ENCODE measurements at regions not wholly inside any gene's neighbourhood (a gene's known extent, or its start where the extent isn't known, plus 50 kb on each side); places are given as distances from the start of the nearest gene placed in this dataset.
"Not testable (repeated sequence)": the region's sequence is repeated elsewhere in the genome, so short reads cannot be mapped to it uniquely, and the experiment has no call there.

- H3K36me3 Mint-ChIP-seq = peaks cover 2% of the 10 kb centered on the region
- no peaks in the 10 kb centered on the region for H3K27me3 Mint-ChIP-seq
- H3K36me3 ChIP-seq (ENCODE audit: control insufficient read depth in 2 of 2, extremely low read depth in 1 of 2, insufficient read depth in 1 of 2, low read length in 1 of 2) = no peaks in the 10 kb centered on the region
- WGBS (ENCODE audit: insufficient coverage) = no CpG with 5 or more reads among the region's 4 CpGs
- DNase-seq (no peak), ATAC-seq (replicated peaks in 1 of 4) (no peak)
- no peak overlapping the region for H3K4me3 ChIP-seq (ENCODE audit: control insufficient read depth in 1 of 2, extremely low read depth in 1 of 2, low read length in 1 of 2)
- H3K4me3 Mint-ChIP-seq = no peak overlapping the region
- H3K4me1 Mint-ChIP-seq = peaks cover 55 to 74% (median 55%) of the 10 kb centered on the region in 3 donors
- H3K9me3 Mint-ChIP-seq = peaks cover 0 to 3% (median 0%) of the 10 kb centered on the region in 3 donors
- ChIA-PET CTCF (no interaction called here), POLR2A (no interaction called here)
- H3K27ac Mint-ChIP-seq = peak overlapping the region in 1 of 2 donors; percentile 75
- no peak overlapping the region for H3K27ac ChIP-seq (ENCODE audit: low read length)
- H3K27me3 ChIP-seq (replicated peaks in 1 of 2; ENCODE audit: control insufficient read depth in 2 of 2, extremely low read depth in 1 of 2, insufficient read depth in 2 of 2, low read length in 1 of 2) = no peaks in the 10 kb centered on the region
- H3K9me3 ChIP-seq = no peaks in the 10 kb centered on the region
- H3K4me1 ChIP-seq (ENCODE audit: control insufficient read depth in 1 of 2, extremely low read depth in 1 of 2, insufficient read depth in 2 of 2, low read length in 2 of 2) = peaks cover 26 to 61% of the 10 kb centered on the region in 2 experiments
Observed at GRCh38 chr5:56733580-56733979, 81.8 kb upstream of the MAP3K1 start.

- Histone ChIP-seq H3K27me3 (replicated peaks in 1 of 2; ENCODE audit: control insufficient read depth in 2 of 2, extremely low read depth in 1 of 2, insufficient read depth in 2 of 2, low read length in 1 of 2) (no peaks in the 10 kb centered on the region), H3K27ac (ENCODE audit: low read length) (no peak overlapping the region), H3K4me1 (ENCODE audit: control insufficient read depth in 1 of 2, extremely low read depth in 1 of 2, insufficient read depth in 2 of 2, low read length in 2 of 2) (peaks cover 22 to 49% of the 10 kb centered on the region in 2 experiments), H3K36me3 (ENCODE audit: control insufficient read depth in 2 of 2, extremely low read depth in 1 of 2, insufficient read depth in 1 of 2, low read length in 1 of 2) (no peaks in the 10 kb centered on the region), H3K9me3 (no peaks in the 10 kb centered on the region), H3K4me3 (ENCODE audit: control insufficient read depth in 1 of 2, extremely low read depth in 1 of 2, low read length in 1 of 2) (no peak overlapping the region)
- H3K4me3 Mint-ChIP-seq = no peak overlapping the region
- H3K36me3 Mint-ChIP-seq = peaks cover 2% of the 10 kb centered on the region
- peaks cover 0 to 3% (median 0%) of the 10 kb centered on the region in 3 donors for H3K9me3 Mint-ChIP-seq
- no peak for ATAC-seq (replicated peaks in 1 of 4)
- WGBS (ENCODE audit: insufficient coverage) = 88% methylated on average over 5 of the region's 6 CpGs
- POLR2A ChIA-PET = no interaction called here
- no peak overlapping the region for H3K27ac Mint-ChIP-seq
- CTCF ChIA-PET = interaction anchor here in 1 of 2 donors (0.7 kb wide), 1 partner anchor 33 kb away, joined by 4 read pairs; no protein-coding TSS in a partner anchor
- DNase-seq = no peak
- no peaks in the 10 kb centered on the region for H3K27me3 Mint-ChIP-seq
- peaks cover 44 to 60% (median 44%) of the 10 kb centered on the region in 3 donors for H3K4me1 Mint-ChIP-seq
Observed at GRCh38 chr5:56732121-56732520, 83.2 kb upstream of the MAP3K1 start.

DNA sequence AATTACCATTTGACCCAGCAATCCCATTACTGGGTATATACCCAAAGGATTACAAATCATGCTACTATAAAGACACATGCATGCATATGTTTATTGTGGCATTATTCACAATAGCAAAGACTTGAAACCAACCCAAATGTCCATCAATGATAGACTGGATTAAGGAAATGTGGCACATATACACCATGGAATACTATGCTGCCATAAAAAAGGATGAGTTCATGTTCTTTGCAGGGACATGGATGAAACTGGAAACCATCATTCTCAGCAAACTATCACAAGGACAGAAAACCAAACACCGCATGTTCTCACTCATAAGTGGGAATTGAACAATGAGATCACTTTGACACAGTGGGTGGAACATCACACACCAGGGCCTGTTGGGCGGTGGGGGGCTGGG is 83.9 kb upstream of the MAP3K1 start:
- H3K36me3 Mint-ChIP-seq; H3K9me3 ChIP-seq; H3K9me3 Mint-ChIP-seq; DNase-seq; POLR2A ChIA-PET; H3K27ac ChIP-seq (ENCODE audit: low read length); H3K4me3 Mint-ChIP-seq; CTCF ChIA-PET; ATAC-seq (replicated peaks in 1 of 4); H3K4me3 ChIP-seq (ENCODE audit: control insufficient read depth in 1 of 2, extremely low read depth in 1 of 2, low read length in 1 of 2); H3K27me3 ChIP-seq (replicated peaks in 1 of 2; ENCODE audit: control insufficient read depth in 2 of 2, extremely low read depth in 1 of 2, insufficient read depth in 2 of 2, low read length in 1 of 2); H3K36me3 ChIP-seq (ENCODE audit: control insufficient read depth in 2 of 2, extremely low read depth in 1 of 2, insufficient read depth in 1 of 2, low read length in 1 of 2); H3K27ac Mint-ChIP-seq; H3K27me3 Mint-ChIP-seq: not testable (repeated sequence)
- no CpG with 5 or more reads among the region's 2 CpGs for WGBS (ENCODE audit: insufficient coverage)
- peaks cover 38 to 58% (median 38%) of the 10 kb centered on the region in 3 donors for H3K4me1 Mint-ChIP-seq
- H3K4me1 ChIP-seq (ENCODE audit: control insufficient read depth in 1 of 2, extremely low read depth in 1 of 2, insufficient read depth in 2 of 2, low read length in 2 of 2) = peaks cover 16 to 47% of the 10 kb centered on the region in 2 experiments

DNA sequence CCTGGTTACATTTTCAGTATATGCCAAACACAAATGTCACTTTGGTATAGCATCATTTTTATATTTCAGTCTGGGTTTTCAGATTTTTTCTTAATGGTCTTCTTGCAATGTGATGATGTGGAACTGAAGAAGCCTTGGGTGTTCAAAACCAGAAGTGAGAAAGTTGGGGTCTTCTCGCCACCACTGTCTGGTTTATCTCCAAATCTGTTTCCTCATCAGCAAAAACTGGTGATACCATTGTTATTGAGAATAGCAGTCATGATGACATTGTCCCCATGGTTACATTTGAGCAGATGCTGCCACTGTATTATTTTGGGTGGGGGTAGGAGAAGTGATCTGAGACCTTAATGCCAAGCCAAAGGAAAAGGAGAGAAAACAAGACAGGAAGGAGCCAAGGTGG is 85.9 kb upstream of the MAP3K1 start:
- no peak for ATAC-seq (replicated peaks in 1 of 4)
- H3K27me3 ChIP-seq (replicated peaks in 1 of 2; ENCODE audit: control insufficient read depth in 2 of 2, extremely low read depth in 1 of 2, insufficient read depth in 2 of 2, low read length in 1 of 2) = no peaks in the 10 kb centered on the region
- no peak for DNase-seq
- H3K27ac ChIP-seq (ENCODE audit: low read length) = no peak overlapping the region
- no peaks in the 10 kb centered on the region for H3K9me3 ChIP-seq
- Mint-ChIP-seq H3K36me3 (peaks cover 2% of the 10 kb centered on the region), H3K4me1 (peaks cover 19 to 44% (median 23%) of the 10 kb centered on the region in 3 donors), H3K9me3 (peaks cover 0 to 4% (median 3%) of the 10 kb centered on the region in 3 donors), H3K27ac (no peak overlapping the region), H3K4me3 (no peak overlapping the region), H3K27me3 (no peaks in the 10 kb centered on the region)
- ChIA-PET POLR2A (interaction anchor here in 1 of 2 donors (0.5 kb wide), 1 partner anchor 461 kb away, joined by 5 read pairs; no protein-coding TSS in a partner anchor), CTCF (interaction anchor here in 1 of 2 donors (0.7 kb wide), 1 partner anchor 19 kb away, joined by 6 read pairs; no protein-coding TSS in a partner anchor)
- H3K4me3 ChIP-seq (ENCODE audit: control insufficient read depth in 1 of 2, extremely low read depth in 1 of 2, low read length in 1 of 2) = no peak overlapping the region
- WGBS (ENCODE audit: insufficient coverage) = no CpG with 5 or more reads among the region's 1 CpG
- peaks cover 4 to 30% of the 10 kb centered on the region in 2 experiments for H3K4me1 ChIP-seq (ENCODE audit: control insufficient read depth in 1 of 2, extremely low read depth in 1 of 2, insufficient read depth in 2 of 2, low read length in 2 of 2)
- no peaks in the 10 kb centered on the region for H3K36me3 ChIP-seq (ENCODE audit: control insufficient read depth in 2 of 2, extremely low read depth in 1 of 2, insufficient read depth in 1 of 2, low read length in 1 of 2)

DNA sequence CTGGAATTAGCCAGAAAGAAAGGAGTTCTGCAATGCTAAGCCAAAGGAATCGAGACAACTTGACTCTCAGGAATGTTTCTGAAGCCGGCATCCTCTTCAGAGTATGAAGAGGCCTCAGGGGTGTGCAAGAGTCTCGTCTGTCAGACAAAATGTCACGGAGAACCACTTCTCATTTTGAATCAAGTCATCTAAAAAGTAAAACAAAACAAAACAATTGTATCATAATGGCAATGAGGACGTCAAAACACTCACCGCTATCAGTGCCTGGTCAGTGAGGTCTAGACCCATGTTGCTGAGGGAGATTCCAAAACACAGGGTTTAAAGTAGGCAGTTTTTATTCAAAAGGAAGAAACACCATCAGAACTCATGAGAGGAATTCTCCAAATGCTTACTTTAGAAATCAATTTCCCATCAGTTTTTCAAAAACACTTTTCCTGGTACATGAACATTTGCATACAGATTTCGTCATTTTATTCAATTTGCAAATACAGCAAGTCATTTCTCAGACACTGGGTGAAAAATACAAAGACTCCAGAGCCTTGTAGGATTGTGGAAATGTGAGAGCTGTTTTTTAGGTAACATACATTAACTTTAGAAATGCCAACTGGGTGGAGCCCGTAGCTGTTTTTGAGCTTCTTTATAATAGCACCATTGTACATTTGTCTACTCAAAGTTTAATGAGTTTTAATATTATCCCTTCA is 89.5 kb upstream of the MAP3K1 start:
- H3K27me3 ChIP-seq (replicated peaks in 1 of 2; ENCODE audit: control insufficient read depth in 2 of 2, extremely low read depth in 1 of 2, insufficient read depth in 2 of 2, low read length in 1 of 2) = no peaks in the 10 kb centered on the region
- DNase-seq = no peak
- H3K9me3 Mint-ChIP-seq = peaks cover 0 to 4% (median 0%) of the 10 kb centered on the region in 3 donors
- no peak overlapping the region for H3K4me3 Mint-ChIP-seq
- no peaks in the 10 kb centered on the region for H3K36me3 Mint-ChIP-seq
- H3K27ac ChIP-seq (ENCODE audit: low read length) = no peak overlapping the region
- H3K27ac Mint-ChIP-seq = peak overlapping the region in 1 of 2 donors; percentile 8
- no peak for ATAC-seq (replicated peaks in 1 of 4)
- no CpG with 5 or more reads among the region's 8 CpGs for WGBS (ENCODE audit: insufficient coverage)
- CTCF ChIA-PET = no interaction called here
- H3K36me3 ChIP-seq (ENCODE audit: control insufficient read depth in 2 of 2, extremely low read depth in 1 of 2, insufficient read depth in 1 of 2, low read length in 1 of 2) = no peaks in the 10 kb centered on the region
- H3K9me3 ChIP-seq = no peaks in the 10 kb centered on the region
- H3K27me3 Mint-ChIP-seq = no peaks in the 10 kb centered on the region
- H3K4me1 Mint-ChIP-seq = peaks cover 0 to 17% (median 6%) of the 10 kb centered on the region in 3 donors
- POLR2A ChIA-PET = interaction anchor here in 1 of 2 donors (0.6 kb wide), 1 partner anchor 1077 kb away, joined by 3 read pairs; no protein-coding TSS in a partner anchor
- H3K4me3 ChIP-seq (ENCODE audit: control insufficient read depth in 1 of 2, extremely low read depth in 1 of 2, low read length in 1 of 2) = no peak overlapping the region
- H3K4me1 ChIP-seq (ENCODE audit: control insufficient read depth in 1 of 2, extremely low read depth in 1 of 2, insufficient read depth in 2 of 2, low read length in 2 of 2) = peaks cover 0 to 13% of the 10 kb centered on the region in 2 experiments

GRCh38 chr5:56724857-56725256 is 90.5 kb upstream of the MAP3K1 start:
- H3K36me3 Mint-ChIP-seq = not testable (repeated sequence)
- CTCF ChIA-PET = interaction anchor here in 1 of 2 donors (0.5 kb wide), 1 partner anchor 788 kb away, joined by 5 read pairs; no protein-coding TSS in a partner anchor

More at GRCh38 chr5:56724857-56725256, 90.5 kb upstream of the MAP3K1 start:
- H3K36me3 ChIP-seq (ENCODE audit: control insufficient read depth in 2 of 2, extremely low read depth in 1 of 2, insufficient read depth in 1 of 2, low read length in 1 of 2); H3K9me3 Mint-ChIP-seq; H3K27ac Mint-ChIP-seq; H3K27me3 Mint-ChIP-seq; DNase-seq; H3K27me3 ChIP-seq (replicated peaks in 1 of 2; ENCODE audit: control insufficient read depth in 2 of 2, extremely low read depth in 1 of 2, insufficient read depth in 2 of 2, low read length in 1 of 2); H3K9me3 ChIP-seq; POLR2A ChIA-PET; H3K4me3 Mint-ChIP-seq; ATAC-seq (replicated peaks in 1 of 4); H3K4me3 ChIP-seq (ENCODE audit: control insufficient read depth in 1 of 2, extremely low read depth in 1 of 2, low read length in 1 of 2); H3K27ac ChIP-seq (ENCODE audit: low read length): not testable (repeated sequence)
- no CpG with 5 or more reads among the region's 4 CpGs for WGBS (ENCODE audit: insufficient coverage)
- peaks cover 0 to 17% (median 6%) of the 10 kb centered on the region in 3 donors for H3K4me1 Mint-ChIP-seq
- H3K4me1 ChIP-seq (ENCODE audit: control insufficient read depth in 1 of 2, extremely low read depth in 1 of 2, insufficient read depth in 2 of 2, low read length in 2 of 2) = peaks cover 0 to 13% of the 10 kb centered on the region in 2 experiments
